ENCODE measurements at regions not wholly inside any gene's neighbourhood (a gene's known extent, or its start where the extent isn't known, plus 50 kb on each side); places are given as distances from the start of the nearest gene placed in this dataset.

GRCh38 chr10:124339119-124340032, 79.3 kb downstream of the OAT start:
- Mint-ChIP-seq H3K36me3 (ENCODE audit: insufficient read depth, unreplicated experiment) (no peaks in the 10 kb centered on the region), H3K27ac (ENCODE audit: unreplicated experiment) (no peak overlapping the region), H3K4me1 (ENCODE audit: low read depth, unreplicated experiment) (no peaks in the 10 kb centered on the region), H3K9me3 (ENCODE audit: unreplicated experiment) (peaks cover 10% of the 10 kb centered on the region), H3K27me3 (ENCODE audit: insufficient read depth, unreplicated experiment) (no peaks in the 10 kb centered on the region), H3K4me3 (ENCODE audit: unreplicated experiment) (no peak overlapping the region)
- Histone ChIP-seq H3K27me3 (replicated peaks; ENCODE audit: control insufficient read depth, insufficient read depth, low read length) (no peaks in the 10 kb centered on the region; the same call in 1 of the 2 replicates), H3K4me1 (no peaks in the 10 kb centered on the region), H3K9me3 (no peaks in the 10 kb centered on the region), H3K36me3 (ENCODE audit: control insufficient read depth, insufficient read depth, low read length) (no peaks in the 10 kb centered on the region), H3K4me3 (ENCODE audit: low read depth, low read length) (no peak overlapping the region)
- ChIA-PET POLR2A (no interaction called here), CTCF (interaction anchor here (0.6 kb wide), 1 partner anchor 146 kb away, joined by 3 read pairs; no protein-coding TSS in a partner anchor)
- intact Hi-C loops (cut with micrococcal nuclease; ENCODE audit: unreplicated experiment), result no loop called here
- no TSS peak for BruUV-seq (replicated peaks)
- DNase-seq, result peak in 1 of 2 experiments; percentile 10
- TF ChIP-seq CTCF (IDR thresholded peaks at IDR 0.05; ENCODE audit: insufficient read depth in 1 of 2, low read depth in 1 of 2, low read length in 1 of 2, severe bottlenecking in 1 of 2, unreplicated experiment in 1 of 2), result no peak

GRCh38 chr10:124338276-124338925, 80.3 kb downstream of the OAT start:
- H3K4me3 ChIP-seq (ENCODE audit: low read depth, low read length), result no peak overlapping the region
- no peaks in the 10 kb centered on the region; the same call in 1 of the 2 replicates for H3K27me3 ChIP-seq (replicated peaks; ENCODE audit: control insufficient read depth, insufficient read depth, low read length)
- TF ChIP-seq CTCF (IDR thresholded peaks at IDR 0.05; ENCODE audit: insufficient read depth in 1 of 2, low read depth in 1 of 2, low read length in 1 of 2, severe bottlenecking in 1 of 2, unreplicated experiment in 1 of 2), result no peak
- H3K9me3 ChIP-seq, result no peaks in the 10 kb centered on the region
- ChIA-PET POLR2A (no interaction called here), CTCF (interaction anchor here (0.5 to 1.1 kb wide), 3 partner anchors 51 to 170 kb away, joined by 3 to 4 read pairs (median 3); no protein-coding TSS in a partner anchor)
- no peaks in the 10 kb centered on the region for H3K36me3 ChIP-seq (ENCODE audit: control insufficient read depth, insufficient read depth, low read length)
- BruUV-seq (replicated peaks), result no TSS peak
- no peaks in the 10 kb centered on the region for H3K27me3 Mint-ChIP-seq (ENCODE audit: insufficient read depth, unreplicated experiment)
- intact Hi-C loops (cut with micrococcal nuclease; ENCODE audit: unreplicated experiment), result no loop called here
- H3K36me3 Mint-ChIP-seq (ENCODE audit: insufficient read depth, unreplicated experiment), result no peaks in the 10 kb centered on the region
- H3K9me3 Mint-ChIP-seq (ENCODE audit: unreplicated experiment), result peaks cover 10% of the 10 kb centered on the region
- no peak overlapping the region for H3K27ac Mint-ChIP-seq (ENCODE audit: unreplicated experiment)
- H3K4me3 Mint-ChIP-seq (ENCODE audit: unreplicated experiment), result no peak overlapping the region
- H3K4me1 Mint-ChIP-seq (ENCODE audit: low read depth, unreplicated experiment), result no peaks in the 10 kb centered on the region
- DNase-seq, result peak in 1 of 2 experiments; percentile 8
- no peaks in the 10 kb centered on the region for H3K4me1 ChIP-seq

GRCh38 chr10:124336186-124336585, 82.5 kb downstream of the OAT start:
- CTCF ChIA-PET, result no interaction called here
- TF ChIP-seq CTCF (IDR thresholded peaks at IDR 0.05; ENCODE audit: insufficient read depth in 1 of 2, low read depth in 1 of 2, low read length in 1 of 2, severe bottlenecking in 1 of 2, unreplicated experiment in 1 of 2), result no peak
- peaks cover 2% of the 10 kb centered on the region for H3K27me3 Mint-ChIP-seq (ENCODE audit: insufficient read depth, unreplicated experiment)
- no peaks in the 10 kb centered on the region for H3K4me1 Mint-ChIP-seq (ENCODE audit: low read depth, unreplicated experiment)
- no peaks in the 10 kb centered on the region for H3K27me3 ChIP-seq (replicated peaks; ENCODE audit: control insufficient read depth, insufficient read depth, low read length)
- POLR2A ChIA-PET, result no interaction called here
- DNase-seq, result no peak
- no peak overlapping the region for H3K4me3 ChIP-seq (ENCODE audit: low read depth, low read length)
- no peaks in the 10 kb centered on the region for H3K36me3 ChIP-seq (ENCODE audit: control insufficient read depth, insufficient read depth, low read length)
- peaks cover 23% of the 10 kb centered on the region for H3K9me3 Mint-ChIP-seq (ENCODE audit: unreplicated experiment)
- BruUV-seq (replicated peaks), result no TSS peak
- no peaks in the 10 kb centered on the region for H3K36me3 Mint-ChIP-seq (ENCODE audit: insufficient read depth, unreplicated experiment)
- H3K27ac Mint-ChIP-seq (ENCODE audit: unreplicated experiment), result no peak overlapping the region
- no peak overlapping the region for H3K4me3 Mint-ChIP-seq (ENCODE audit: unreplicated experiment)
- no peaks in the 10 kb centered on the region for H3K9me3 ChIP-seq
- intact Hi-C loops (cut with micrococcal nuclease; ENCODE audit: unreplicated experiment), result no loop called here
- no peaks in the 10 kb centered on the region for H3K4me1 ChIP-seq
